ENCODE measurements at regions not wholly inside any gene's neighbourhood (a gene's known extent, or its start where the extent isn't known, plus 50 kb on each side); places are given as distances from the start of the nearest gene placed in this dataset.

- Mint-ChIP-seq H3K4me1 (ENCODE audit: unreplicated experiment) (peaks cover 2% of the 10 kb centered on the region), H3K36me3 (ENCODE audit: low read depth, unreplicated experiment) (no peaks in the 10 kb centered on the region), H3K27me3 (ENCODE audit: unreplicated experiment) (peaks cover 8% of the 10 kb centered on the region), H3K27ac (ENCODE audit: unreplicated experiment) (no peak overlapping the region), H3K9me3 (ENCODE audit: unreplicated experiment) (no peaks in the 10 kb centered on the region), H3K4me3 (ENCODE audit: unreplicated experiment) (no peak overlapping the region)
- TF ChIP-seq CTCF (IDR thresholded peaks at IDR 0.05; ENCODE audit: unreplicated experiment), result no peak
- no peak for DNase-seq (ENCODE audit: low spot score)
Measured at GRCh38 chr11:115579181-115579825, 75.1 kb upstream of the CADM1 start.

- no peaks in the 10 kb centered on the region for H3K36me3 Mint-ChIP-seq (ENCODE audit: low read depth, unreplicated experiment)
- H3K4me3 Mint-ChIP-seq (ENCODE audit: unreplicated experiment), result no peak overlapping the region
- TF ChIP-seq CTCF (IDR thresholded peaks at IDR 0.05; ENCODE audit: unreplicated experiment), result no peak
- no peaks in the 10 kb centered on the region for H3K9me3 Mint-ChIP-seq (ENCODE audit: unreplicated experiment)
- H3K27me3 Mint-ChIP-seq (ENCODE audit: unreplicated experiment), result peaks cover 8% of the 10 kb centered on the region
- no peak for DNase-seq (ENCODE audit: low spot score)
- no peak overlapping the region for H3K27ac Mint-ChIP-seq (ENCODE audit: unreplicated experiment)
- H3K4me1 Mint-ChIP-seq (ENCODE audit: unreplicated experiment), result peaks cover 2% of the 10 kb centered on the region
Measured at GRCh38 chr11:115578275-115578674, 74.1 kb upstream of the CADM1 start.

GRCh38 chr11:115577701-115578100 lies 73.5 kb upstream of the CADM1 start:
- Mint-ChIP-seq H3K36me3 (ENCODE audit: low read depth, unreplicated experiment) (no peaks in the 10 kb centered on the region), H3K27ac (ENCODE audit: unreplicated experiment) (no peak overlapping the region), H3K9me3 (ENCODE audit: unreplicated experiment) (no peaks in the 10 kb centered on the region), H3K4me1 (ENCODE audit: unreplicated experiment) (peaks cover 6% of the 10 kb centered on the region), H3K27me3 (ENCODE audit: unreplicated experiment) (peaks cover 8% of the 10 kb centered on the region), H3K4me3 (ENCODE audit: unreplicated experiment) (no peak overlapping the region)
- TF ChIP-seq CTCF (IDR thresholded peaks at IDR 0.05; ENCODE audit: unreplicated experiment), result no peak
- no peak for DNase-seq (ENCODE audit: low spot score)

GRCh38 chr11:115576606-115577380 lies 72.6 kb upstream of the CADM1 start:
- H3K4me1 Mint-ChIP-seq (ENCODE audit: unreplicated experiment), result peaks cover 5% of the 10 kb centered on the region

More at GRCh38 chr11:115576606-115577380, 72.6 kb upstream of the CADM1 start:
- no peak for TF ChIP-seq CTCF (IDR thresholded peaks at IDR 0.05; ENCODE audit: unreplicated experiment)
- DNase-seq (ENCODE audit: low spot score), result no peak
- no peak overlapping the region for H3K27ac Mint-ChIP-seq (ENCODE audit: unreplicated experiment)
- no peaks in the 10 kb centered on the region for H3K9me3 Mint-ChIP-seq (ENCODE audit: unreplicated experiment)
- peaks cover 8% of the 10 kb centered on the region for H3K27me3 Mint-ChIP-seq (ENCODE audit: unreplicated experiment)
- no peak overlapping the region for H3K4me3 Mint-ChIP-seq (ENCODE audit: unreplicated experiment)
- no peaks in the 10 kb centered on the region for H3K36me3 Mint-ChIP-seq (ENCODE audit: low read depth, unreplicated experiment)

Data from endothelial cell (in vitro differentiated cells).